ENCODE measurements at regions not wholly inside any gene's neighbourhood (a gene's known extent, or its start where the extent isn't known, plus 50 kb on each side); places are given as distances from the start of the nearest gene placed in this dataset.

DNA sequence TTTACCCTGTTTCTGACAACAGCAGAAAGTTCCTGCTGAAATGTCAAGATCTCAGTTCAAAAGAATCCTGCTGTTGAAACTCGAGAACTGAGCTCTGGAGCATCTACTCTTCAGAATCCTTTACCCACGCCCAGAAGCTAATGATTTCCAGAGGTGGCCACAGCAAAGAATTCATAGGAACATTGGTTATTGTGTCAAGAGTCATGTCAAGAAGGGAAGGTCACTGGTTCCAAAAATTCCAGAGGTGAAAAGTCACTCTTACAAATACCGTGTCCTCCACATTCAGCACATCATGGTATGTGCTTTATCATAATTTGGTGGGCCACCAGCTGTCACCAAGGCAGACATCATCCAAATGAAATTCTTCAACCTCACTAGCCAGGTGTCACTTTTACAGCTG lies 394.4 kb upstream of the NPVF start:
- CTCF ChIA-PET: no interaction called here
- DNase-seq (ENCODE audit: low read depth, low spot score): no peak
- no peak overlapping the region for H3K4me3 ChIP-seq (ENCODE audit: low read depth, low read length)
- TF ChIP-seq, protein P1, sequence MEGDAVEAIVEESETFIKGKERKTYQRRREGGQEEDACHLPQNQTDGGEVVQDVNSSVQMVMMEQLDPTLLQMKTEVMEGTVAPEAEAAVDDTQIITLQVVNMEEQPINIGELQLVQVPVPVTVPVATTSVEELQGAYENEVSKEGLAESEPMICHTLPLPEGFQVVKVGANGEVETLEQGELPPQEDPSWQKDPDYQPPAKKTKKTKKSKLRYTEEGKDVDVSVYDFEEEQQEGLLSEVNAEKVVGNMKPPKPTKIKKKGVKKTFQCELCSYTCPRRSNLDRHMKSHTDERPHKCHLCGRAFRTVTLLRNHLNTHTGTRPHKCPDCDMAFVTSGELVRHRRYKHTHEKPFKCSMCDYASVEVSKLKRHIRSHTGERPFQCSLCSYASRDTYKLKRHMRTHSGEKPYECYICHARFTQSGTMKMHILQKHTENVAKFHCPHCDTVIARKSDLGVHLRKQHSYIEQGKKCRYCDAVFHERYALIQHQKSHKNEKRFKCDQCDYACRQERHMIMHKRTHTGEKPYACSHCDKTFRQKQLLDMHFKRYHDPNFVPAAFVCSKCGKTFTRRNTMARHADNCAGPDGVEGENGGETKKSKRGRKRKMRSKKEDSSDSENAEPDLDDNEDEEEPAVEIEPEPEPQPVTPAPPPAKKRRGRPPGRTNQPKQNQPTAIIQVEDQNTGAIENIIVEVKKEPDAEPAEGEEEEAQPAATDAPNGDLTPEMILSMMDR (IDR thresholded peaks at IDR 0.05; ENCODE audit: insufficient read depth, low read length, missing control alignments): no peak
- POLR2A ChIA-PET: interaction anchor here (0.7 kb wide), 1 partner anchor 10 kb away, joined by 4 read pairs; no protein-coding TSS in a partner anchor

DNA sequence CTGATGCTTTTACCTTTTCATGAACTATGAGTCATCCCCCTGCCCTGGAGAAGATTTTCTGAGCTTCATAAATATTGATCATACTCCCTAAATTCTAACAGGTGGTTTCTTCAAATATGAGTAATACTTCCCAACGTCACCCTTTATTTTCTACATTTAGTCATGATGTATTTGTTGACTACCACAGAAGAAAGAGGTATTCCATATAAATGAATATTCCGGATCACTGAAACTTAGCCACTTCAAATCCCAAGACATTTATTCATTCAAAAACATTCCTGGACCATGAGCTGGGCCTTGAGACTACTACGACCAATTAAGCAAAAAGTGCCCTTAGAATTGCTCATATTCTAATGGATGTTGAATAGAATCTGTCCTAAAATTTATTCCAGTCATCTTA lies 395.8 kb upstream of the NPVF start:
- POLR2A ChIA-PET: no interaction called here
- H3K4me3 ChIP-seq (ENCODE audit: low read depth, low read length): no peak overlapping the region
- DNase-seq (ENCODE audit: low read depth, low spot score): no peak
- TF ChIP-seq, protein P1 (IDR thresholded peaks at IDR 0.05; ENCODE audit: insufficient read depth, low read length, missing control alignments): no peak
- CTCF ChIA-PET: interaction anchor here (1.4 kb wide), 1 partner anchor 364 kb away, joined by 4 read pairs; no protein-coding TSS in a partner anchor

DNA sequence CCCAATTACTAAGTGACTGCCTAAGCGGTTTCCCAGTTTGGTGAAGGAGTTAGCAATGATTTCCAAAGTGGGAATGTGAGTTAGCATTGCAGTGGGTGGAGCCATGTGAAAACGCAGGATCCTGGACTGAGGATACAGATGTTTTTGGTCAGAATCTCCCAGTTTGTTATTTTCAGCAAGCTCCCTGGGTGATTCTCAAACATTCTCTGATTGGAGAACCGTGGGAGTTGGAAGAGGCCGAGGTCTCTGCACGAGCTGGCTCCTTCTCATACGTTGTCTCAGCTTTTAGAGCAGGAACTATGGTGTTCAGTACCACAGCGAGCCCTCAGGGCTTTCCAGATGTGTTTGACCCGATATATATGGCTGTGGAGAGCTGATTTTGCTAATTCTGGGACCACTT lies 396.5 kb upstream of the NPVF start:
- ChIA-PET CTCF (interaction anchor here (1.4 kb wide), 1 partner anchor 365 kb away, joined by 4 read pairs; no protein-coding TSS in a partner anchor), POLR2A (no interaction called here)
- DNase-seq (ENCODE audit: low read depth, low spot score): no peak
- TF ChIP-seq, protein P1 (IDR thresholded peaks at IDR 0.05; ENCODE audit: insufficient read depth, low read length, missing control alignments): no peak
- H3K4me3 ChIP-seq (ENCODE audit: low read depth, low read length): no peak overlapping the region

DNA sequence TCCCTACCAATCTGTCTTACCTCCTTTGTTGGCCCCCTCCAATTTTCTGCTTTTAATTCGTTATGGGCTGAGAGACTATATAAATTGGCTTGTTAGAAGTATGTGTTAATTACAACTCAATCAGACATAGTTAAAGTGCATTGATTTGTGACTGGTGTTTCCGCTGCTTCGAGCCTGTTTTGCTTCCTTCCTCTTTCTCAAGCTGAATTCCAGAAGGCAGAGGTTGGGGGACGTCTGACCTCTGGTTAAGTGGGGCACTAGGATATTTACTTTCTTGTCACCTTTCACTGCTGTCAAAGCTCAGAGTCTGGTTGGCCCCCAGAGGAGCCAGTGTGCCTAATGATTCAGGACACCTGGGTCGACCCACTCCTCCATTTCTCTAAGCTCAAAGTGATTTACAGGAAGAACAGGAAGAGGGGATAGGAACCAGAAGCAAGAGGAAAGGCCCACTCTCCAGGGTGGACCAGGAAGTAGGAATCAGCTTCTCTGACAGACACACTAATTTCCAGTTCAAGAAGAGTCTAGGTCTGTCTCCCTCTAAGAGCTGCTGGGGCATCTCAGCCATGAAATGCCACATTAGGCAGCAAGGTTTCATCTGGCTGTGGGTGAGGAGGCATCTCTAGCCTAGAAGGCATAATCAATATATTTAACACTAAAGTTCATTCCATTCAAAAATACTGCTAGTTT lies 397.2 kb upstream of the NPVF start:
- TF ChIP-seq, protein P1 (IDR thresholded peaks at IDR 0.05; ENCODE audit: insufficient read depth, low read length, missing control alignments): no peak
- DNase-seq (ENCODE audit: low read depth, low spot score): no peak
- ChIA-PET POLR2A (no interaction called here), CTCF (interaction anchor here (0.8 to 1.4 kb wide), 2 partner anchors 60 to 365 kb away, joined by 4 read pairs; no protein-coding TSS in a partner anchor)
- no peak overlapping the region for H3K4me3 ChIP-seq (ENCODE audit: low read depth, low read length)

DNA sequence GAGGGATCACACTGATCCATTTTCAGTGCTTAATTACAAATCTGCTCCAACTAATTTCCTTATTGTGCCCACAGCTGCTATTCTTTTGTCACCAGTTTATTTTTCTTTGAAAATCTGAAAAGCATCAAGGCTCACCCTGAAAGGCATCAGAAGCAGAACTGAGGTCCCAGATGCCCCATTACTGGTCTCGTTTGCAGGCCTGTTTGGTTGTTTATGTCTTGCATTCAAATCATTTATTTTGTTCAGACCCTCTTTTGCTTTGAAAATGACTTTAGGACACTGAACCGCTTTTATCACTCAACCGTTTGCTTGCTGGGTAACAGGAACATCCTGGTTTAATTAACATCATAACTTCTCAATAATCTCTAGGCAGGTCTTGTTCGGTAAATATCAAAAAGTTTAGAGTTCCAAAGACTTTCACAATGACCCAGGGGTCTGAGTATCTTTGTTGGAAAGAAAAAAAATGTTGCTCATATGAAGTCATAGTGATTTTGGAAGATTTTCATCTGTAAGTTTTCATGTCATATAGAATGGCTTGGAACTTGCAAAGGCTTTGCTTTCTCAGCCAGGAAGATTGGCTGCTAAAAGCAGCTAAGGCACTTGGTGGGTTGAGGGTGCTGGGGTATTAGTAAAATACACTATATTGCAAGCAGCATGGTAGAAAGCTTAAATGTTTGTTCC lies 398.3 kb upstream of the NPVF start:
- CTCF ChIA-PET: interaction anchor here (0.7 to 0.8 kb wide), 4 partner anchors 60 to 237 kb away, joined by 3 to 4 read pairs (median 3); no protein-coding TSS in a partner anchor
- no peak for DNase-seq (ENCODE audit: low read depth, low spot score)
- no peak overlapping the region for H3K4me3 ChIP-seq (ENCODE audit: low read depth, low read length)
- TF ChIP-seq, protein P1 (IDR thresholded peaks at IDR 0.05; ENCODE audit: insufficient read depth, low read length, missing control alignments): no peak
- POLR2A ChIA-PET: no interaction called here

DNA sequence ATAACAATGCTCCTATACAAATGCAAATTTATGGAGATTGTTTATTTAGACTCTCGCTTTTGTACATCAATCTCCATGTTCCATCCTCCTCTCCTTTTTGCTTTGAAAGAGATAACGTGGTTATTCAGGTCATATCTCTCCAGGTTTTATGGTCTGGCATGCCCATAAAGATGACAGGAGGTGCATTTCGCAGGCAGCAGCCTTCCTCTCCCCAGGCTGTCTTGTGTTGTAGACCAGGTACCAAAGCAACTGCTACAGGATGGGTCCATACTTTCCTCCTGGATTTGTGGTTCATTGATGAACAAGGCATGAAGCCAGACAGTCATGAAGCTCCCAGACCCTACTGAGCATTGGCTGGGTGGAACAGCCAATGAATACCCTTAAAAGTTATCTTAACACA lies 400.2 kb upstream of the NPVF start:
- CTCF ChIA-PET: no interaction called here
- TF ChIP-seq, protein P1 (IDR thresholded peaks at IDR 0.05; ENCODE audit: insufficient read depth, low read length, missing control alignments): no peak
- POLR2A ChIA-PET: no interaction called here
- H3K4me3 ChIP-seq (ENCODE audit: low read depth, low read length): no peak overlapping the region
- no peak for DNase-seq (ENCODE audit: low read depth, low spot score)

Measured in AG04449 (cell line).